Upper lobe of left lung (tissue), 4 donors: ENCODE measurements at regions not wholly inside any gene's neighbourhood (a gene's known extent, or its start where the extent isn't known, plus 50 kb on each side); places are given as distances from the start of the nearest gene placed in this dataset.
"Not testable (repeated sequence)": the region's sequence is repeated elsewhere in the genome, so short reads cannot be mapped to it uniquely, and the experiment has no call there.

ENCODE experiments used
- CTCF ChIP-seq, 6 experiments: fragments of 450-650 bp in 4 of 6; fragments of 200-600 bp in 2 of 6; sonication (generic) in 2 of 6; IDR thresholded peaks; one replicate each; pipeline ENCODE4 v1.5.1; 2016 to 2019; ENCODE audit warnings: antibody characterized with exemption in 6 of 6
- EP300 ChIP-seq, 4 donors: sonication (generic); formaldehyde crosslinking; IDR thresholded peaks; one replicate each; pipeline ENCODE4 v1.5.1; 2017; ENCODE audit warnings: antibody characterized with exemption in 4 of 4, control low read depth in 2 of 4
- POLR2A ChIP-seq, 4 donors: fragments of 450-650 bp; IDR thresholded peaks; one replicate each; pipeline ENCODE4 v1.5.1; 2016 to 2017; ENCODE audit warnings: antibody characterized with exemption in 4 of 4, mild to moderate bottlenecking in 2 of 4

GRCh38 chr2:91499431-91500050, 2808.1 kb downstream of the RPIA start:
- not testable (repeated sequence) for TF ChIP-seq POLR2A, EP300, CTCF (IDR thresholded peaks at IDR 0.05)
